IMR-90 (cell line): ENCODE measurements at regions not wholly inside any gene's neighbourhood (a gene's known extent, or its start where the extent isn't known, plus 50 kb on each side); places are given as distances from the start of the nearest gene placed in this dataset.

Experiments used
- ATAC-seq: fragments of 200-7000 bp; cut with Tn5 transposase; 2 replicates; pipeline ENCODE4 v1.9.1; 2020; ENCODE audit warnings: low read depth, mild to moderate bottlenecking, moderate library complexity
- BruUV-seq: library from RNA; stranded (reverse); fragments of 400-500 nt; replicated peaks from 2 replicates; lab custom pipeline; 2021; lab: Mats Ljungman, UMichigan
- CTCF ChIA-PET: fragments of 300-600 bp; formaldehyde crosslinking; extraction: SDS; loops from one replicate; lab custom pipeline; 2021; ENCODE audit warnings: antibody characterized with exemption; lab: Yijun Ruan, JAX
- POLR2A ChIA-PET: fragments of 300-600 bp; sonication (Branson Sonifier 250); formaldehyde crosslinking; loops from one replicate; lab custom pipeline; 2022; ENCODE audit warnings: antibody characterized with exemption; ENCODE audit not compliant: unreplicated experiment; lab: Charles Lee
- DNase-seq: peaks from one replicate; pipeline ENCODE4 v3.0.0; 2013
- H2AFZ ChIP-seq: replicated peaks from 2 replicates; pipeline ENCODE3; 2013; ENCODE audit warnings: low read length, mild to moderate bottlenecking; ENCODE audit not compliant: poor library complexity
- H2AK5ac ChIP-seq: 2 replicates; pipeline ENCODE4 v1.6.1; 2013; ENCODE audit warnings: low read depth, low read length, inconsistent platforms
- H2AK9ac ChIP-seq: replicated peaks from 2 replicates; pipeline ENCODE3; 2013; ENCODE audit warnings: mild to moderate bottlenecking, low read depth, low read length, moderate library complexity; ENCODE audit not compliant: poor library complexity
- H2BK120ac ChIP-seq: 2 replicates; pipeline ENCODE4 v1.6.1; 2013; ENCODE audit warnings: low read depth, low read length, inconsistent platforms
- H2BK15ac ChIP-seq: 3 replicates; pipeline ENCODE4 v1.6.1; 2013; ENCODE audit warnings: low read depth, low read length, inconsistent platforms
- H2BK20ac ChIP-seq: 2 replicates; pipeline ENCODE4 v1.6.1; 2013; ENCODE audit warnings: low read depth, mild to moderate bottlenecking, inconsistent platforms, low read length, moderate library complexity
- H2BK5ac ChIP-seq: 2 replicates; pipeline ENCODE4 v1.6.1; 2013; ENCODE audit warnings: mild to moderate bottlenecking, low read depth, low read length, inconsistent platforms; ENCODE audit not compliant: poor library complexity, severe bottlenecking
- H3K14ac ChIP-seq: replicated peaks from 2 replicates; pipeline ENCODE4 v1.6.1; 2013; ENCODE audit warnings: low read depth, low read length, inconsistent platforms
- H3K18ac ChIP-seq: 2 replicates; pipeline ENCODE4 v1.6.1; 2013; ENCODE audit warnings: low read depth, low read length, control low read depth
- H3K23ac ChIP-seq: 2 replicates; pipeline ENCODE4 v1.6.1; 2013; ENCODE audit warnings: low read depth, low read length, inconsistent platforms
- H3K27ac ChIP-seq: 2 replicates; pipeline ENCODE4 v1.5.1; 2013; ENCODE audit warnings: mild to moderate bottlenecking, control low read depth, low read length; ENCODE audit not compliant: insufficient read depth
- H3K27me3 ChIP-seq: 2 replicates; pipeline ENCODE4 v1.6.1; 2013; ENCODE audit warnings: low read length; ENCODE audit not compliant: control insufficient read depth, insufficient read depth
- H3K36me3 ChIP-seq: 2 replicates; pipeline ENCODE4 v1.6.1; 2013; ENCODE audit warnings: low read length, mixed read lengths; ENCODE audit not compliant: control insufficient read depth, insufficient read depth
- H3K4ac ChIP-seq: 2 replicates; pipeline ENCODE4 v1.6.1; 2013; ENCODE audit warnings: low read depth, low read length, inconsistent platforms
- H3K4me1 ChIP-seq: 2 replicates; pipeline ENCODE4 v1.6.1; 2013; ENCODE audit warnings: low read length, mixed read lengths; ENCODE audit not compliant: control insufficient read depth, insufficient read depth
- H3K4me2 ChIP-seq: 2 replicates; pipeline ENCODE4 v1.6.1; 2013; ENCODE audit warnings: low read depth, mild to moderate bottlenecking, control low read depth, low read length, moderate library complexity
- H3K4me3 ChIP-seq: 2 replicates; pipeline ENCODE4 v1.5.1; 2013; ENCODE audit warnings: low read depth, mild to moderate bottlenecking, control low read depth, low read length, moderate library complexity; ENCODE audit not compliant: insufficient read depth
- H3K56ac ChIP-seq: 2 replicates; pipeline ENCODE4 v1.6.1; 2013; ENCODE audit warnings: low read length, inconsistent platforms; ENCODE audit not compliant: insufficient read depth; ENCODE audit errors: extremely low read depth
- H3K79me1 ChIP-seq, 2 experiments: 2 replicates each; pipeline ENCODE4 v1.6.1; 2013; ENCODE audit warnings: low read length in 2 of 2, inconsistent platforms in 1 of 2, low read depth in 1 of 2
- H3K9ac ChIP-seq: 2 replicates; pipeline ENCODE4 v1.6.1; 2013; ENCODE audit warnings: low read depth, low read length, control low read depth
- H3K9me1 ChIP-seq: 2 replicates; pipeline ENCODE4 v1.6.1; 2013; ENCODE audit warnings: low read length, inconsistent platforms; ENCODE audit not compliant: insufficient read depth
- H3K9me3 ChIP-seq: 2 replicates; pipeline ENCODE4 v1.6.1; 2013; ENCODE audit warnings: low read length; ENCODE audit not compliant: control insufficient read depth, insufficient read depth
- H4K20me1 ChIP-seq: 2 replicates; pipeline ENCODE4 v1.6.1; 2013; ENCODE audit warnings: low read length, inconsistent platforms; ENCODE audit not compliant: insufficient read depth
- H4K5ac ChIP-seq: 2 replicates; pipeline ENCODE4 v1.6.1; 2013; ENCODE audit warnings: mild to moderate bottlenecking, low read depth, low read length, control low read depth
- H4K8ac ChIP-seq, 2 experiments: 2 replicates each; pipeline ENCODE4 v1.6.1; 2013; ENCODE audit warnings: low read depth in 2 of 2, low read length in 2 of 2, control low read depth in 1 of 2, inconsistent platforms in 1 of 2
- H4K91ac ChIP-seq: 2 replicates; pipeline ENCODE4 v1.6.1; 2013; ENCODE audit warnings: low read depth, low read length, inconsistent platforms; ENCODE audit not compliant: insufficient read depth
- BHLHE40 ChIP-seq: fragments of 150-350 bp; IDR thresholded peaks from 2 replicates; pipeline ENCODE4 v1.6.1; 2016; ENCODE audit warnings: mild to moderate bottlenecking, low read depth, low read length
- CEBPB ChIP-seq: IDR thresholded peaks from 2 replicates; pipeline ENCODE4 v1.6.1; 2012; ENCODE audit warnings: low read depth, low read length, improper control_type of control experiment
- CHD1 ChIP-seq: IDR thresholded peaks from 2 replicates; pipeline ENCODE4 v1.6.1; 2012; ENCODE audit warnings: low read depth, low read length, improper control_type of control experiment
- CTCF ChIP-seq: conservative IDR thresholded peaks from 2 replicates; pipeline ENCODE4 v1.5.1; 2012; ENCODE audit warnings: mild to moderate bottlenecking, low read depth, low read length, improper control_type of control experiment
- MAFK ChIP-seq: IDR thresholded peaks from 2 replicates; pipeline ENCODE4 v1.6.1; 2012; ENCODE audit warnings: low read depth, low read length, improper control_type of control experiment
- MAZ ChIP-seq: IDR thresholded peaks from 2 replicates; pipeline ENCODE4 v1.6.1; 2012; ENCODE audit warnings: low read depth, mild to moderate bottlenecking, low read length, improper control_type of control experiment, moderate library complexity, borderline replicate concordance
- MXI1 ChIP-seq: IDR thresholded peaks from 2 replicates; pipeline ENCODE4 v1.6.1; 2012; ENCODE audit warnings: low read depth, mild to moderate bottlenecking, low read length, moderate library complexity, borderline replicate concordance
- NFE2L2 ChIP-seq: fragments of 150-350 bp; IDR thresholded peaks from 2 replicates; pipeline ENCODE4 v1.6.1; 2016; ENCODE audit warnings: low read depth, mild to moderate bottlenecking, low read length
- POLR2A ChIP-seq: IDR thresholded peaks from 2 replicates; pipeline ENCODE4 v1.6.1; 2012; ENCODE audit warnings: mild to moderate bottlenecking, low read depth, low read length
- RAD21 ChIP-seq: IDR thresholded peaks from 2 replicates; pipeline ENCODE4 v1.6.1; 2012; ENCODE audit warnings: low read length, improper control_type of control experiment
- RCOR1 ChIP-seq: IDR thresholded peaks from 2 replicates; pipeline ENCODE4 v1.6.1; 2012; ENCODE audit warnings: mild to moderate bottlenecking, low read length, improper control_type of control experiment; ENCODE audit not compliant: insufficient replicate concordance
- RFX5 ChIP-seq: IDR thresholded peaks from 2 replicates; pipeline ENCODE4 v1.8.0; 2012; ENCODE audit warnings: low read depth, mild to moderate bottlenecking, low read length, moderate library complexity
- SMC3 ChIP-seq: fragments of 150-350 bp; IDR thresholded peaks from 2 replicates; pipeline ENCODE4 v1.6.1; 2016; ENCODE audit warnings: low read depth, mild to moderate bottlenecking, antibody characterized with exemption, low read length, moderate library complexity
- WGBS, 2 experiments: methylation state at CpG; one replicate each; pipeline versions ENCODE4 v1.1.5 to v1.1.7; 2013; ENCODE audit warnings: missing lambda C conversion rate in 2 of 2; ENCODE audit not compliant: insufficient read length in 1 of 2; ENCODE audit errors: extremely low coverage in 2 of 2; 5-methylcytosine and 5-hydroxymethylcytosine counted together
- dilution Hi-C: fragments of 300-500 bp; cut with HindIII; formaldehyde crosslinking; loops from one replicate; pipeline ENCODE4 v1.14.3; 2018; ENCODE audit warnings: low sequenced_read_pairs; ENCODE audit not compliant: unreplicated experiment
- in situ Hi-C: fragments of 300-500 bp; cut with MboI; formaldehyde crosslinking; loops from 3 replicates; pipeline ENCODE4 v1.14.3; 2019; ENCODE audit warnings: low sequenced_read_pairs, inconsistent platforms, mixed read lengths
- intact Hi-C: fragments of 100-400 bp; cut with micrococcal nuclease; formaldehyde crosslinking; loops from 2 replicates; pipeline ENCODE4 v1.10.0; 2022

DNA sequence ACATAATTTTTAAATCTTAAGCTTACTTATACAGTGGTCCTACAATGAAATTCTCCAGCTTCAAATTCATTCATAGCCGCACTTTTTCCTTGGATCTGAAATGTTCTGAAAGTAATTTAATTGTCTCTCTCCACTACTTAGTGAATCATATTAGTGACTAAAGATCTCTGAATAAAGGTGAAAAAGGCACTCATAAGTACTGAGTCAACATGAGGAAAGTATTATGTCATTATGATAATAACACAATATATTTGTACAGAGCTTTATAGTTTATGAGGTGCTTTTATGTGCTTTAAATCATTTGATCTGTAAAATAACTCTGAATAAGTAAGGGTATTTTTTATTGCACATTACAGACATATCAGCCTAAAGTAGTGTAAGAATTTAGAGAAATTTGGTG lies 628.2 kb upstream of the SLITRK5 start:
- dilution Hi-C loops, result no loop called here
- ATAC-seq (no peak), DNase-seq (peak; percentile 51)
- no peak overlapping the region for H3K56ac ChIP-seq
- H2AFZ ChIP-seq, result no peak overlapping the region
- ChIA-PET POLR2A (no interaction called here), CTCF (no interaction called here)
- no peak overlapping the region for H3K4me3 ChIP-seq
- no peaks in the 10 kb centered on the region for H3K27me3 ChIP-seq
- H3K9me3 ChIP-seq, result no peaks in the 10 kb centered on the region
- no peak overlapping the region for H3K23ac ChIP-seq
- no peak overlapping the region for H3K27ac ChIP-seq
- no peak overlapping the region for H3K14ac ChIP-seq
- H3K4me1 ChIP-seq, result no peaks in the 10 kb centered on the region
- no CpG with 5 or more reads among the region's 1 CpG for WGBS, 2 experiments
- no peak overlapping the region for H4K91ac ChIP-seq
- no peak overlapping the region for H4K5ac ChIP-seq
- H3K9me1 ChIP-seq, result no peaks in the 10 kb centered on the region
- H4K8ac ChIP-seq, result no peak overlapping the region
- intact Hi-C loops, result no loop called here
- no peak overlapping the region for H2BK15ac ChIP-seq
- TF ChIP-seq CTCF (no peak), RCOR1 (no peak), POLR2A (no peak), NFE2L2 (no peak), BHLHE40 (no peak), RFX5 (no peak), MAZ (no peak), CHD1 (no peak), CEBPB (no peak), MXI1 (no peak), RAD21 (no peak), MAFK (no peak), SMC3 (no peak)
- in situ Hi-C loops, result no loop called here
- no peak overlapping the region for H2AK9ac ChIP-seq
- H4K20me1 ChIP-seq, result no peaks in the 10 kb centered on the region
- H3K18ac ChIP-seq, result no peak overlapping the region
- no peak overlapping the region for H2BK5ac ChIP-seq
- no peak overlapping the region for H3K4ac ChIP-seq
- H3K36me3 ChIP-seq, result no peaks in the 10 kb centered on the region
- H3K79me1 ChIP-seq, result no peaks in the 10 kb centered on the region
- H3K4me2 ChIP-seq, result no peak overlapping the region
- no peak overlapping the region for H2BK120ac ChIP-seq
- no peak overlapping the region for H2BK20ac ChIP-seq
- no peak overlapping the region for H2AK5ac ChIP-seq
- no peak overlapping the region for H3K9ac ChIP-seq
- no TSS peak for BruUV-seq
